ENCODE measurements at regions not wholly inside any gene's neighbourhood (a gene's known extent, or its start where the extent isn't known, plus 50 kb on each side); places are given as distances from the start of the nearest gene placed in this dataset.

DNA sequence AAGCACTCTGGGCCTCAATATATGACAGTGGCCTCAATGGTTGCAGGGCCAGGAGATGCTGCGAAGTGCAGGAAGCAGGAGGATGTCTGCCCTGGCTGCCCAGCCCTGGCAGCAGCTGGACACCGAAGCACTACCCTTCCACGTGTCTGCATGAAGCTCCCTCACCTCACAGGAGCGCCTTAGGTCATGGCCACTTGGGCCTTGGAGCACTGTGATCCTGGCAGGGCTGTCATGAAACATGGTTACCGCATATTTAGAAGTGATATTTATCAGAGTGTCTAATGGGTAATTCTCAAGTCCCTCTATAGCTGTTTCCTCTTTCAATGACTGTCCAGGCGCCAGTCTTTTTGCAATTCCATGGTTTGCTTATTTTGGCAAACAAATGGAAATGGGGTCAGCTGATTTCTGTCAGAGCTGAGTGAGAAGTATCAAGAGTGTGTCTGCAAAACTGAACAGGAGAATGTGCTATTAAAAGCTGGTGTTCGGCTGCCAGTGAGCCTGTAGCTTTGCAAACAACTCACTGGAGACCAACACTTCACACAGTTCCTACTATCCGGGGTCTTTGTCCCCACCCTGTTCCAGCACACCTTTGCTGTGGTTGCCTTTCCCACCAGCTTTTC, 285.9 kb downstream of the KIF4B start:
- no peak for DNase-seq

GRCh38 chr5:155303120-155303519, 289.6 kb downstream of the KIF4B start:
- no peak for DNase-seq

- no peak for DNase-seq
These were observed 293.7 kb downstream of the KIF4B start for GRCh38 chr5:155307229-155307628.

DNA sequence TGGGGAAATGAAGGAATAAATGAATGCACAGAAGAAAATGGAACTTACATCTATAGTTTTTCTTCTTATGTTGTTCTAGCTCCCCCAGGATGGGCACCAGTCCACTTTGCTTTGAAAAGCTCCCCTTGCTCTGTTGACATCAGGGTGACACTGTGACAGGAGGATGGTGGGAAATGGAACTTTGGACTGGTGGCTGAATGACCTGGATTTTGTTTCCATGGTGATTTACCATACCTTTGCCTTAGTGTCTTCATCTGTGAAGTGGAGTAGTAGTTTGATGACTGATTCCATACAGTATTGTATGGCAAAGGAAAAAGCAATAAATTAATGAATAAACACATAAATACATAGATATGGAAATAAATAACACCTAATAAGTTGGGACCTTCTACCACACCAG, 294.7 kb downstream of the KIF4B start:
- DNase-seq: no peak

GRCh38 chr5:155309021-155309746, 295.6 kb downstream of the KIF4B start:
- DNase-seq: no peak

GRCh38 chr5:155311721-155312120, 298.2 kb downstream of the KIF4B start:
- DNase-seq: no peak

GRCh38 chr5:155313518-155313917, 300.0 kb downstream of the KIF4B start:
- no peak for DNase-seq

- DNase-seq: no peak
These were observed 302.6 kb downstream of the KIF4B start for GRCh38 chr5:155316070-155316714.

GRCh38 chr5:155332618-155333017, 319.1 kb downstream of the KIF4B start:
- no peak for DNase-seq

DNA sequence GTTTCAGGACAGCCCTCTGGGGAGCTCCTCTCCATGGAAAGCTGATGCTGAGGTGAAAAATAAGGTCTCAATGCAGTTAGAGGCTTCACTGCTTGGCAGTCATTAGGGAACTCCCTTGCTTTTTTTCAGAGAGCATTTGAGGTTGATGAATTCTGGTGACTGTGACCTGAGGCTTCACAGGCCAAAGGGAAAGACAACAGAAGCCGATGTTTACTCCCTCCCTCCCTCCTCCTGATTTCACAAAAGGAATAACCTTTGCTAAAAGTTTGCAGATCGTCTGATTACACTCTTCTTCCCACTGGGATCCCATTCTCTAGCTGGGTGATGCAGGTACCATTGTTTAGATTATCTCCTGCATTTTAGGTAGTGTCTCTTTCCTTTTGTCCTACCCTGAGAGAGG, 329.4 kb downstream of the KIF4B start:
- no peak for DNase-seq

- no peak for DNase-seq
These were observed 329.9 kb downstream of the KIF4B start for GRCh38 chr5:155343468-155343867.

DNA sequence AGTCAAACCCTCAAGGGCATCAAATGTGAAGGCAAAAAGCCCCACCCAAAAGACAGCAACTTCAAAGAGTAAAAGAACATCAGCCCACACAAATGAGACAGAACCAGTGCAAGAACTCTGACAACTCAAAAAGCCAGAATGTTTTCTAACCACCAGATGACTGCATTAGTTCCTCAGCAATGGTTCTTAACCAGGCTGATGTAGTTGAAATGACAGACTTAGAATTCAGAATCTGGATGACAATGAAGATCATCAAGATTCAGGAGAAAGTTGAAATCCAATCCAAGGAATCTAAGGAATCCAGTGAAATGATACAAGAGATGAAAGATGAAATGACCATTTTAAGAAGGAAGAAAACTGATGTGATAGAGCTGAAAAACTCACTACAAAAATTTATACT, 339.7 kb downstream of the KIF4B start:
- no peak for DNase-seq

DNA sequence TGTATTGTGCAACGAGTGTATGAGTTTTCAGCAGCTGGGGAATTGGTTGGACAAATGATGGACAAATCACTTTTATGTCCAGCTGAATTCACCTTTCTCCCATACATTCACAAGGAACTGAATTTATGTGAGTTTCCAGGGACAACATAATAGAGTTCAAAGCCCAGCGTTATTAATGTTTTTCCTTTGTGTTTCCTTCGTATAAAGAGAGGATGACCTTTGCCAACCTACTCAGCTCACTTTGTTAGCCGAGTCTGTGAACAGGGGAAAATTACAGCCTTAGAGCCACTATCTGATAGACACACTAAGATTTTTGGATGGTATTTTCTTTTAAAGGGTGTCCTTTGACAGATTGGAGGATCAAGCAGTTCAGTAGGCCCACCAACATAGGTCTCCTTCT, 352.5 kb downstream of the KIF4B start:
- no peak for DNase-seq

- no peak for DNase-seq
These were observed 354.3 kb downstream of the KIF4B start for GRCh38 chr5:155367841-155368240.

- DNase-seq: no peak
These were observed 354.9 kb downstream of the KIF4B start for GRCh38 chr5:155368490-155368889.

GRCh38 chr5:155380480-155380879, 366.9 kb downstream of the KIF4B start:
- DNase-seq: no peak

DNA sequence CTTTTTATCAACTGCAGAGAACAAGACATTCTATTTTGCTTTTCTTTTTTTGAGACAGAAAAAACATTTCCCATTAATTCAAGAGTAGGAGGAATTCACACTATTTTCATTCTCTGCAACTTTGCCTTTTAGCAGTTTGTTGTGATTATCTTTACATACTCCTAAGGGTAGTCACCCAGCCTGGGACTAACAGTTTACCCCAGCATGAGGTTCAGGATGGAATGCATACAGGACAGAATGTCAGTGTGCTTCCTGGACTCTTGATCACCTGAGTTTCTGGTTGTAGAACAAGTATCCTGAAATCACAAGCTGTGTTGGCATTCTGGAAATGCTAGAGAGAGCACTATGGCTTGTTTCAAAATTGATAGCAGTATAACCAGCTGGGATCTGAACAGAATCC, 368.1 kb downstream of the KIF4B start:
- no peak for DNase-seq

DNA sequence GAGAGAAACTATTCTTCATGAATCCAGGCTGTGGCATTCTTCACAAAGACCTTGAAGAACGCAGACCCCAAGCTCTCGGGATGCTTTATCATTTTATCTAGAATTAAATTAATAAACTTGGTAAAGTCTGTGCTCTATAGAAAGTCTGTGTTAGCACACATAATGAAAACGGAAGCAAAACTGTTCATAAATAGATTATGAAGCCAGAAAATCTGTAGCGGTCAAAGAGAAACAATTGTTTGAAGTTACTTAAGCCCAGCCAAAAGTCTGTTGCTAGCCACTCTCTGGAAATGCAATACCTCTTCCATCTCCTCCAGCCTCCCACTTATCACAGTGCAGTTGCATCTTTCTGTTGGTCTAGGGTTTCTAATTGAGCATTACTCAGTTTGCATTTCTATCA, 375.9 kb downstream of the KIF4B start:
- DNase-seq: no peak

DNA sequence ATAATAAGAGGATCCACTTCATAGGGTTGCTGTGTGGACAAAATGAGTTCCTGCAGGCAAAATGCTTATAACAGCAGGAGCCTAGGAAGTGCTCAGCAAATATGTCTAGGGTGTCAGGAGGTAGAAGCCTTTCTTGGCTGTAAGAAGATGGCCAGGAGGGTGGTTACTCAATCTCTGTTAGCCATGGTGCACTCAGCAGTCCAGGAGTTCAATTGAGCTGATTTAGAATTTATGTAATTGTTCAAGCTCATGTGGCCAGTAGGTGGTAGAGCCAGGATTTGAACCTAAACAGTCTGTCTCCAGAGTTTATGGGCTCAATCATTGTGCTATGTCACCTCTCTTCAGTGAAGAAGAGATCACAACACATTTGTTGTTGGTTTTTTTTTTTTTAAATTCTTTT, 381.2 kb downstream of the KIF4B start:
- no peak for DNase-seq

DNA sequence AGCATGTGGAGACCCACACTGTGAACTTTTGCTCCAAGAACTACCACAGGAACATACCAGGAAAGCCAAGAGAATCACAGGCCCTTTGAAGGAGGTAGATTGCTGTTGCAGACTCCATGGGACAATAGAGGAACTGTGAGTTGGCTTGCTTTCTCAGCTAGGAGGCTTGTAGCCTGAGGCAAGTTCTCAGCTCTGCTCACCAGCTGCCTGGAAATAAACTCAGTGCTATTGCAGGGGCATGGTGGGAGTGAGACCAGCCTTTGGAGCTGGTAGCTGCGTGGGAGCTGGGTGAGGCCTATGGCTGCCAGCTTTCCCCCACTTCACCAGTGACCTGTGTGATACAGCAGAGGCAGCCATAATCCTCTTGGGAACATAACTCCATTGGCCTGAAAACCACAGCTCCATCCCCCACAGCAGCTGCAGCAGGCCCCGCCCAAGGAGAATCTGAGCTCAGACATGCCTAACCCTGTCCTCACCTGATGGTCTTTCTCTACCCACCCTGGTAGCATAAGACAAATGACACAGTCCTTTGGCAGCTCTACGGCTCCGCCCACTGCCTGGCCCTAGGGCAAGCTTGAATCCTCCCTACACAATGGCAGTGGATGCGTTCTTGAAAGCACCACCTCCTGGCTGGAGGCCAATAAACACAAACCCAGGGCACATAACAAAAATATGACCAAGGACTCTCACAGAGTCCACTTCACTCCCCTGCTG, 389.5 kb downstream of the KIF4B start:
- no peak for DNase-seq

GRCh38 chr5:155406815-155407214, 393.3 kb downstream of the KIF4B start:
- DNase-seq: no peak

DNA sequence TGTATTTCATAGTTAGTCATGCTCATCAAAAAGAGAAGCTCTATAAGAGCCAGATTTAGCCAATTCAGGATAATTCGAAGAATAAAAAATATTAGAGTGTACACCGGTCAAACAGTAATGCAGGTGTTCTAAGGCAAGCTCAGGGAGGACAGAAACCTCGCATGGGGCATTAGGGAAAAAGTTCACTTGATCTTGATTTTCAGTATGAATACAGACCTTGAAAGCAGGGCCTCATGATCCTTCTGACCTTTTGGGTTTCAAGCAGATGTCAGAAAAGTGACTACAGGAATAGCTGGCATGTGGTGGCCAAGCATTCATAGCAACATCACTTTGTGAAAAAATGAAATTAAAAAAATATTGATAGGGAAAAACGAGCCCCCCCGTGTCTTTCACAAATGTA, 394.9 kb downstream of the KIF4B start:
- no peak for DNase-seq

- no peak for DNase-seq
These were observed 403.2 kb downstream of the KIF4B start for GRCh38 chr5:155416765-155417164.

Measured in activated CD4-positive, alpha-beta T cell treated with anti-CD3 and anti-CD28 coated beads, Interleukin-2, amount 50 U/mL, for 1 hour (primary cell).